CD14-positive monocyte (primary cell): ENCODE measurements at regions not wholly inside any gene's neighbourhood (a gene's known extent, or its start where the extent isn't known, plus 50 kb on each side); places are given as distances from the start of the nearest gene placed in this dataset.

Experiments used
- DNase-seq, 3 donors: peaks; one replicate each; pipeline ENCODE4 v3.0.0-alpha.2; 2011 to 2022
- H2AFZ ChIP-seq: 2 replicates; pipeline ENCODE4 v1.6.0; 2012; ENCODE audit warnings: mild to moderate bottlenecking, low read depth, low read length, inconsistent platforms; ENCODE audit not compliant: insufficient read depth, poor library complexity, severe bottlenecking
- H3K27ac ChIP-seq, 2 donors: 1 replicate in 1 of 2; 2 replicates in 1 of 2; pipeline ENCODE4 v1.5.1; 2012 to 2013; ENCODE audit warnings: low read length in 2 of 2, control low read depth in 1 of 2, inconsistent platforms in 1 of 2, low read depth in 1 of 2, mild to moderate bottlenecking in 1 of 2
- H3K27me3 ChIP-seq, 2 donors: one replicate each; pipeline versions ENCODE4 v1.6.0 to v1.6.1; 2011 to 2013; ENCODE audit warnings: low read length in 2 of 2; ENCODE audit not compliant: control insufficient read depth in 2 of 2, insufficient read depth in 2 of 2
- H3K36me3 ChIP-seq, 2 donors: replicated peaks in 1 of 2; 1 replicate in 1 of 2; 2 replicates in 1 of 2; pipeline versions ENCODE4 v1.5.1 to v1.6.1; 2012 to 2013; ENCODE audit warnings: low read length in 2 of 2, control low read depth in 1 of 2, inconsistent platforms in 1 of 2, mild to moderate bottlenecking in 1 of 2; ENCODE audit not compliant: insufficient read depth in 2 of 2, control insufficient read depth in 1 of 2
- H3K4me1 ChIP-seq, 2 donors: 1 replicate in 1 of 2; 2 replicates in 1 of 2; pipeline versions ENCODE4 v1.5.1 to v1.6.1; 2012 to 2013; ENCODE audit warnings: low read length in 2 of 2, control low read depth in 1 of 2, inconsistent platforms in 1 of 2, mild to moderate bottlenecking in 1 of 2, moderate library complexity in 1 of 2; ENCODE audit not compliant: insufficient read depth in 2 of 2, control insufficient read depth in 1 of 2
- H3K4me2 ChIP-seq: replicated peaks from 2 replicates; pipeline ENCODE3; 2012; ENCODE audit warnings: low read length, moderate library complexity, mild to moderate bottlenecking; ENCODE audit not compliant: poor library complexity, severe bottlenecking; ENCODE audit errors: extremely low read depth
- H3K4me3 ChIP-seq, 3 experiments: fragments of 200-600 bp in 1 of 3; sonication (generic) in 1 of 3; replicated peaks in 1 of 3; 1 replicate in 2 of 3; 2 replicates in 1 of 3; pipeline ENCODE4 v1.5.1; 2011 to 2013; ENCODE audit warnings: low read length in 3 of 3, mild to moderate bottlenecking in 3 of 3, control low read depth in 2 of 3, low read depth in 2 of 3, inconsistent platforms in 1 of 3, moderate library complexity in 1 of 3
- H3K79me2 ChIP-seq: 2 replicates; pipeline ENCODE4 v1.6.0; 2012; ENCODE audit warnings: mild to moderate bottlenecking, control low read depth, inconsistent platforms, low read length, moderate library complexity; ENCODE audit not compliant: insufficient read depth
- H3K9ac ChIP-seq: 2 replicates; pipeline ENCODE4 v1.6.0; 2017; ENCODE audit warnings: low read length, mild to moderate bottlenecking; ENCODE audit not compliant: insufficient read depth, poor library complexity, severe bottlenecking
- H3K9me3 ChIP-seq, 2 donors: replicated peaks in 1 of 2; 1 replicate in 1 of 2; 2 replicates in 1 of 2; pipeline versions ENCODE4 v1.5.1 to v1.6.1; 2012 to 2013; ENCODE audit warnings: low read length in 2 of 2, control low read depth in 1 of 2; ENCODE audit not compliant: control insufficient read depth in 1 of 2, insufficient read depth in 1 of 2
- H4K20me1 ChIP-seq: 2 replicates; pipeline ENCODE4 v1.6.0; 2012; ENCODE audit warnings: mild to moderate bottlenecking, low read length, control low read depth, moderate library complexity; ENCODE audit not compliant: insufficient read depth
- H3K27ac Mint-ChIP-seq, 7 donors: one replicate each; pipeline ENCODE4 v1.8.0; 2020; ENCODE audit warnings: mild to moderate bottlenecking in 7 of 7, mixed read lengths in 7 of 7, moderate library complexity in 6 of 7, inconsistent platforms in 2 of 7
- H3K27me3 Mint-ChIP-seq, 3 donors: one replicate each; pipeline ENCODE4 v1.8.0; 2021 to 2022; ENCODE audit warnings: low read depth in 3 of 3, mild to moderate bottlenecking in 3 of 3, mixed read lengths in 3 of 3, moderate library complexity in 3 of 3, inconsistent platforms in 1 of 3
- H3K36me3 Mint-ChIP-seq, 2 donors: one replicate each; pipeline ENCODE4 v1.8.0; 2020; ENCODE audit warnings: mixed read lengths in 2 of 2, inconsistent platforms in 1 of 2, mild to moderate bottlenecking in 1 of 2
- H3K4me1 Mint-ChIP-seq: one replicate; pipeline ENCODE4 v1.8.0; 2020; ENCODE audit warnings: mild to moderate bottlenecking, mixed read lengths
- H3K4me3 Mint-ChIP-seq, 2 donors: one replicate each; pipeline ENCODE4 v1.8.0; 2020; ENCODE audit warnings: mild to moderate bottlenecking in 2 of 2, mixed read lengths in 2 of 2, moderate library complexity in 1 of 2
- H3K9me3 Mint-ChIP-seq, 7 donors: one replicate each; pipeline ENCODE4 v1.8.0; 2020 to 2022; ENCODE audit warnings: mixed read lengths in 7 of 7, mild to moderate bottlenecking in 6 of 7, moderate library complexity in 6 of 7, inconsistent platforms in 2 of 7
- CTCF ChIP-seq: fragments of 200-600 bp; IDR thresholded peaks from one replicate; pipeline ENCODE4 v1.8.0; 2022; ENCODE audit warnings: antibody characterized with exemption, mild to moderate bottlenecking
- WGBS: methylation state at CpG from one replicate; pipeline ENCODE4 v1.1.5; 2013; ENCODE audit warnings: missing lambda C conversion rate; ENCODE audit not compliant: insufficient coverage; 5-methylcytosine and 5-hydroxymethylcytosine counted together
- intact Hi-C, 2 donors: fragments of 100-400 bp; cut with micrococcal nuclease; formaldehyde crosslinking; loops; one replicate each; pipeline versions ENCODE4 v1.15.0 to v1.15.1; 2023

GRCh38 chr4:156635051-156635450, 336.5 kb downstream of the PDGFC start:
- no CpG with 5 or more reads among the region's 1 CpG for WGBS
- Mint-ChIP-seq H3K27me3 (peaks cover 0 to 3% (median 2%) of the 10 kb centered on the region in 3 donors), H3K9me3 (peaks cover 0 to 2% (median 0%) of the 10 kb centered on the region in 7 donors), H3K27ac (no peak overlapping the region), H3K4me1 (no peaks in the 10 kb centered on the region), H3K36me3 (no peaks in the 10 kb centered on the region), H3K4me3 (no peak overlapping the region)
- intact Hi-C loops: no loop called here
- DNase-seq: no peak
- H2AFZ ChIP-seq: no peak overlapping the region
- no peaks in the 10 kb centered on the region for H3K27me3 ChIP-seq
- H3K36me3 ChIP-seq: no peaks in the 10 kb centered on the region
- no peaks in the 10 kb centered on the region for H3K9me3 ChIP-seq
- H3K79me2 ChIP-seq: no peaks in the 10 kb centered on the region
- no peak overlapping the region for H3K27ac ChIP-seq
- no peaks in the 10 kb centered on the region for H4K20me1 ChIP-seq
- H3K4me2 ChIP-seq: no peak overlapping the region
- H3K9ac ChIP-seq: no peak overlapping the region
- TF ChIP-seq CTCF: no peak
- H3K4me1 ChIP-seq: no peaks in the 10 kb centered on the region
- no peak overlapping the region for H3K4me3 ChIP-seq

- Histone ChIP-seq H3K4me1 (no peaks in the 10 kb centered on the region), H2AFZ (no peak overlapping the region), H3K27me3 (no peaks in the 10 kb centered on the region), H3K27ac (no peak overlapping the region), H3K9ac (no peak overlapping the region), H3K4me3 (no peak overlapping the region), H3K9me3 (no peaks in the 10 kb centered on the region), H3K36me3 (no peaks in the 10 kb centered on the region), H4K20me1 (no peaks in the 10 kb centered on the region), H3K4me2 (no peak overlapping the region), H3K79me2 (no peaks in the 10 kb centered on the region)
- no peaks in the 10 kb centered on the region for H3K36me3 Mint-ChIP-seq
- peaks cover 0 to 2% (median 0%) of the 10 kb centered on the region in 7 donors for H3K9me3 Mint-ChIP-seq
- no peak overlapping the region for H3K27ac Mint-ChIP-seq
- no peak for TF ChIP-seq CTCF
- peaks cover 0 to 3% (median 2%) of the 10 kb centered on the region in 3 donors for H3K27me3 Mint-ChIP-seq
- no peak for DNase-seq
- intact Hi-C loops: no loop called here
- no peak overlapping the region for H3K4me3 Mint-ChIP-seq
- no CpG with 5 or more reads among the region's 1 CpG for whole genome bisulfite sequencing
- no peaks in the 10 kb centered on the region for H3K4me1 Mint-ChIP-seq
These were observed 337.0 kb downstream of the PDGFC start for GRCh38 chr4:156634612-156635011.
